OCI-LY7 (cell line): ENCODE measurements at regions not wholly inside any gene's neighbourhood (a gene's known extent, or its start where the extent isn't known, plus 50 kb on each side); places are given as distances from the start of the nearest gene placed in this dataset.

Experiments
- BruUV-seq: library from RNA; stranded (reverse); fragments of 400-500 nt; replicated peaks from 2 replicates; lab custom pipeline; 2021; lab: Mats Ljungman, UMichigan
- CTCF ChIA-PET: fragments of 300-600 bp; sonication (Branson Sonifier 250); formaldehyde crosslinking; loops from one replicate; lab custom pipeline; 2022; ENCODE audit warnings: antibody characterized with exemption; ENCODE audit not compliant: unreplicated experiment; lab: Charles Lee
- POLR2A ChIA-PET: fragments of 300-600 bp; sonication (Branson Sonifier 250); formaldehyde crosslinking; loops from one replicate; lab custom pipeline; 2022; ENCODE audit warnings: antibody characterized with exemption; lab: Charles Lee
- DNase-seq: peaks from one replicate; pipeline ENCODE4 v3.0.0-alpha.2; 2015; ENCODE audit warnings: low spot score
- H2AFZ ChIP-seq: fragments of 200-600 bp; sonication (generic), shearing (Covaris generic); 2 replicates; pipeline ENCODE4 v1.6.1; 2014; ENCODE audit warnings: mild to moderate bottlenecking, antibody characterized with exemption, low read length, moderate library complexity
- H3K27ac ChIP-seq: fragments of 200-600 bp; sonication (generic); 2 replicates; pipeline ENCODE4 v1.5.1; 2014; ENCODE audit warnings: mixed run types, low read depth, mild to moderate bottlenecking, moderate library complexity, low read length, inconsistent platforms; ENCODE audit not compliant: poor library complexity, severe bottlenecking
- H3K36me3 ChIP-seq: fragments of 200-600 bp; sonication (generic); 2 replicates; pipeline ENCODE4 v1.6.1; 2014; ENCODE audit warnings: mild to moderate bottlenecking, antibody characterized with exemption, low read length, moderate library complexity, mixed read lengths; ENCODE audit not compliant: insufficient read depth
- H3K4me1 ChIP-seq: fragments of 200-600 bp; sonication (generic); 2 replicates; pipeline ENCODE4 v1.5.1; 2014; ENCODE audit warnings: mild to moderate bottlenecking, low read length; ENCODE audit not compliant: insufficient read depth, poor library complexity, severe bottlenecking
- H3K4me2 ChIP-seq: fragments of 200-600 bp; sonication (generic); 2 replicates; pipeline ENCODE4 v1.6.1; 2014; ENCODE audit warnings: mild to moderate bottlenecking, low read length
- H3K4me3 ChIP-seq: fragments of 200-600 bp; sonication (generic); 2 replicates; pipeline ENCODE4 v1.5.1; 2014; ENCODE audit warnings: mild to moderate bottlenecking, low read depth, low read length; ENCODE audit not compliant: poor library complexity, severe bottlenecking
- H3K79me2 ChIP-seq: fragments of 200-600 bp; sonication (generic); 2 replicates; pipeline ENCODE4 v1.6.1; 2016; ENCODE audit warnings: low read depth, mild to moderate bottlenecking, low read length, moderate library complexity, mixed read lengths; ENCODE audit not compliant: insufficient read depth
- H3K9me2 ChIP-seq: fragments of 200-600 bp; sonication (generic); 2 replicates; pipeline ENCODE4 v1.6.1; 2016; ENCODE audit warnings: mild to moderate bottlenecking, low read length, mixed read lengths; ENCODE audit not compliant: insufficient read depth
- H3K9me3 ChIP-seq: fragments of 200-600 bp; sonication (generic); 2 replicates; pipeline ENCODE4 v1.6.1; 2014; ENCODE audit warnings: mild to moderate bottlenecking, mixed run types, low read length, mixed read lengths
- H4K20me1 ChIP-seq: fragments of 200-600 bp; sonication (generic); 2 replicates; pipeline ENCODE4 v1.6.1; 2014; ENCODE audit warnings: mild to moderate bottlenecking, antibody characterized with exemption, low read length, moderate library complexity, mixed read lengths; ENCODE audit not compliant: insufficient read depth
- EZH2phosphoT487 ChIP-seq: fragments of 200-600 bp; sonication (generic); IDR thresholded peaks from 2 replicates; pipeline ENCODE4 v1.6.1; 2018; ENCODE audit warnings: low read depth, borderline replicate concordance, mild to moderate bottlenecking, mixed run types, antibody characterized with exemption, low read length, moderate library complexity, mixed read lengths
- intact Hi-C: fragments of 100-400 bp; cut with micrococcal nuclease; formaldehyde crosslinking; loops from one replicate; pipeline ENCODE4 v1.10.0; 2022; ENCODE audit not compliant: unreplicated experiment
- TF ChIP-seq, protein P1 (sequence below): fragments of 200-600 bp; sonication (generic); conservative IDR thresholded peaks from 2 replicates; pipeline ENCODE4 v1.5.1; 2014; ENCODE audit warnings: mild to moderate bottlenecking, antibody characterized with exemption, low read length, moderate library complexity, mixed read lengths

- intact Hi-C loops = no loop called here
- ChIA-PET CTCF (no interaction called here), POLR2A (no interaction called here)
- no peak overlapping the region for H3K4me3 ChIP-seq
- H4K20me1 ChIP-seq = no peaks in the 10 kb centered on the region
- no peaks in the 10 kb centered on the region for H3K4me1 ChIP-seq
- no peak overlapping the region for H3K4me2 ChIP-seq
- no peak overlapping the region for H3K27ac ChIP-seq
- no peaks in the 10 kb centered on the region for H3K79me2 ChIP-seq
- TF ChIP-seq, protein P1, sequence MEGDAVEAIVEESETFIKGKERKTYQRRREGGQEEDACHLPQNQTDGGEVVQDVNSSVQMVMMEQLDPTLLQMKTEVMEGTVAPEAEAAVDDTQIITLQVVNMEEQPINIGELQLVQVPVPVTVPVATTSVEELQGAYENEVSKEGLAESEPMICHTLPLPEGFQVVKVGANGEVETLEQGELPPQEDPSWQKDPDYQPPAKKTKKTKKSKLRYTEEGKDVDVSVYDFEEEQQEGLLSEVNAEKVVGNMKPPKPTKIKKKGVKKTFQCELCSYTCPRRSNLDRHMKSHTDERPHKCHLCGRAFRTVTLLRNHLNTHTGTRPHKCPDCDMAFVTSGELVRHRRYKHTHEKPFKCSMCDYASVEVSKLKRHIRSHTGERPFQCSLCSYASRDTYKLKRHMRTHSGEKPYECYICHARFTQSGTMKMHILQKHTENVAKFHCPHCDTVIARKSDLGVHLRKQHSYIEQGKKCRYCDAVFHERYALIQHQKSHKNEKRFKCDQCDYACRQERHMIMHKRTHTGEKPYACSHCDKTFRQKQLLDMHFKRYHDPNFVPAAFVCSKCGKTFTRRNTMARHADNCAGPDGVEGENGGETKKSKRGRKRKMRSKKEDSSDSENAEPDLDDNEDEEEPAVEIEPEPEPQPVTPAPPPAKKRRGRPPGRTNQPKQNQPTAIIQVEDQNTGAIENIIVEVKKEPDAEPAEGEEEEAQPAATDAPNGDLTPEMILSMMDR = no peak
- no peak for TF ChIP-seq EZH2phosphoT487
- no TSS peak for BruUV-seq
- H3K9me2 ChIP-seq = no peaks in the 10 kb centered on the region
- DNase-seq = no peak
- no peak overlapping the region for H2AFZ ChIP-seq
- H3K9me3 ChIP-seq = no peaks in the 10 kb centered on the region
- no peaks in the 10 kb centered on the region for H3K36me3 ChIP-seq
Measured at GRCh38 chr3:168806871-168807270, 711.1 kb upstream of the GOLIM4 start.

DNA sequence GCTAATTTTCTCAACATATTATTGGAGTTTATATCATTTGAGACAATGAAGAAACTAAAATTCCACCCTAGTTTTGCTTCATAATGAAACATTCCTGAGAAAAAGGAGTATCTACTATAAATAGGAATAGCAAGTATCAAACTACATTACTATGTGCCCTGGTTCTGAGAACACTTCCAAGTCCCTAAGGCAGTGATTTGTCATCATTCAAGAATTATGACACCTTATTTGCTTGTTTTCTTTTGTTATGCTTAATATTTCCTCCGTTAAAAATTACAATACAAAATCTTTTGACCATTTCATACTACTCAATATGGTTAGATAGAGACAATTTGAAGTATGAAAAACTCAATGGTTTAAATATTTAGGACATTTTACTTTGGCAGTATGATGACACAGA, 707.8 kb upstream of the GOLIM4 start:
- H3K4me1 ChIP-seq = no peaks in the 10 kb centered on the region
- no peaks in the 10 kb centered on the region for H3K36me3 ChIP-seq
- ChIA-PET POLR2A (interaction anchor here (1.1 kb wide), 1 partner anchor 180 kb away, joined by 3 read pairs; no protein-coding TSS in a partner anchor), CTCF (no interaction called here)
- TF ChIP-seq EZH2phosphoT487 = no peak
- TF ChIP-seq, protein P1 = no peak
- no peak overlapping the region for H2AFZ ChIP-seq
- no peak for DNase-seq
- no peak overlapping the region for H3K4me3 ChIP-seq
- BruUV-seq = no TSS peak
- no peak overlapping the region for H3K27ac ChIP-seq
- no peaks in the 10 kb centered on the region for H3K79me2 ChIP-seq
- no peaks in the 10 kb centered on the region for H3K9me3 ChIP-seq
- H3K4me2 ChIP-seq = no peak overlapping the region
- intact Hi-C loops = no loop called here
- no peaks in the 10 kb centered on the region for H4K20me1 ChIP-seq
- H3K9me2 ChIP-seq = no peaks in the 10 kb centered on the region

DNA sequence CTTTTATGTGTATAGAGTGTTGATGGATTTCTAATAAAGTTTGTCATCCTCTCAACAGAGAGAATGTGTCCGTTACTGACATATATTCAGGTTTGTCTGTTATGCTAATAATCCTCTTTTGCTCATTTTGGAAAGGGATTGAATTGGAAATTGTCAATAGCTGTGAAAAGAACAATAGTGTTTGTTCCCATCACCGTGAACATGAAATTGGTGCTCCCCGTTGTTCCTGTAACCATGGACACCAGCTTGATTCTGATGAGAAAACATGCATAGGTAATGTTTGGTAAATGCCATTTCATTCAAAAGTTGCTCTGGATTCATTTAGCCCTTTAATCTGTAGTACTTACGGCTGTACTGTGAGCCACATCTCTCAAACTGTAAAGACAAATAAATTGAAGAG, 707.0 kb upstream of the GOLIM4 start:
- intact Hi-C loops = no loop called here

More for the DNA sequence above, 707.0 kb upstream of the GOLIM4 start:
- no peaks in the 10 kb centered on the region for H3K79me2 ChIP-seq
- H3K9me2 ChIP-seq = no peaks in the 10 kb centered on the region
- no peaks in the 10 kb centered on the region for H3K4me1 ChIP-seq
- TF ChIP-seq, protein P1 = no peak
- no peak for TF ChIP-seq EZH2phosphoT487
- CTCF ChIA-PET = no interaction called here
- H4K20me1 ChIP-seq = no peaks in the 10 kb centered on the region
- no peaks in the 10 kb centered on the region for H3K9me3 ChIP-seq
- no peak for DNase-seq
- POLR2A ChIA-PET = interaction anchor here (1.1 to 1.2 kb wide), 2 partner anchors 9 to 179 kb away, joined by 3 to 6 read pairs; no protein-coding TSS in a partner anchor
- no peak overlapping the region for H2AFZ ChIP-seq
- H3K27ac ChIP-seq = no peak overlapping the region
- H3K4me3 ChIP-seq = no peak overlapping the region
- H3K36me3 ChIP-seq = no peaks in the 10 kb centered on the region
- H3K4me2 ChIP-seq = no peak overlapping the region
- BruUV-seq = no TSS peak
